Heart left ventricle (tissue), 16 donors: ENCODE measurements at regions not wholly inside any gene's neighbourhood (a gene's known extent, or its start where the extent isn't known, plus 50 kb on each side); places are given as distances from the start of the nearest gene placed in this dataset.
A peak's percentile ranks its signal among the peaks of the same experiment; 100 is the strongest.

Experiments used
- ATAC-seq, 4 donors: fragments of 200-7000 bp; cut with Tn5 transposase; one replicate each; pipeline ENCODE4 v1.9.1; 2020 to 2022; ENCODE audit warnings: moderate library complexity in 4 of 4, mild to moderate bottlenecking in 3 of 4, moderate number of reproducible peaks in 1 of 4
- DNase-seq, 5 donors: peaks; one replicate each; pipeline ENCODE4 v3.0.0-alpha.2; 2020
- H3K27ac ChIP-seq, 12 donors: fragments of 200-600 bp; sonication (generic) in 4 of 12; one replicate each; pipeline versions ENCODE4 v1.5.0 to v1.8.0; 2016 to 2022; ENCODE audit warnings: mild to moderate bottlenecking in 2 of 12
- H3K27me3 ChIP-seq, 9 donors: fragments of 200-600 bp; sonication (generic) in 2 of 9; one replicate each; pipeline versions ENCODE4 v1.5.1 to v1.8.0; 2016 to 2022; ENCODE audit warnings: mild to moderate bottlenecking in 3 of 9
- H3K36me3 ChIP-seq, 9 donors: fragments of 200-600 bp; sonication (generic) in 2 of 9; one replicate each; pipeline versions ENCODE4 v1.5.0 to v1.8.0; 2018 to 2022; ENCODE audit warnings: mild to moderate bottlenecking in 2 of 9
- H3K4me1 ChIP-seq, 12 donors: fragments of 200-600 bp; sonication (generic) in 4 of 12; one replicate each; pipeline versions ENCODE4 v1.5.0 to v1.8.0; 2016 to 2022; ENCODE audit warnings: mild to moderate bottlenecking in 3 of 12
- H3K4me3 ChIP-seq, 12 donors: fragments of 200-600 bp; sonication (generic) in 4 of 12; one replicate each; pipeline versions ENCODE4 v1.5.0 to v1.8.0; 2017 to 2022; ENCODE audit warnings: mild to moderate bottlenecking in 9 of 12, moderate library complexity in 4 of 12
- H3K9me3 ChIP-seq, 12 donors: fragments of 200-600 bp; sonication (generic) in 4 of 12; one replicate each; pipeline versions ENCODE4 v1.5.0 to v1.8.0; 2016 to 2022; ENCODE audit warnings: mild to moderate bottlenecking in 1 of 12
- CTCF ChIP-seq, 12 donors: fragments of 200-600 bp; sonication (generic) in 4 of 12; IDR thresholded peaks; one replicate each; pipeline versions ENCODE4 v1.5.0 to v1.8.0; 2018 to 2022; ENCODE audit warnings: antibody characterized with exemption in 12 of 12, mild to moderate bottlenecking in 5 of 12
- POLR2A ChIP-seq, 2 donors: fragments of 450-650 bp; IDR thresholded peaks; one replicate each; pipeline ENCODE4 v1.6.1; 2017; ENCODE audit warnings: antibody characterized with exemption in 2 of 2, mild to moderate bottlenecking in 2 of 2, moderate library complexity in 2 of 2
- WGBS, 4 donors: extraction: QIAGEN DNeasy Blood & Tissue Kit in 2 of 4; methylation state at CpG; one replicate each; pipeline versions ENCODE4 v1.1.5 to v1.1.7; 2013 to 2018; 5-methylcytosine and 5-hydroxymethylcytosine counted together
- intact Hi-C, 10 donors: fragments of 100-400 bp; cut with DNase I; formaldehyde crosslinking; loops; one replicate each; pipeline versions ENCODE4 v1.11.1 to v1.14.2; 2022
- donor health status: ischemic (EF 13 %, LVEDD 7.1; RV severe dilation, severe dysfunction).
- donor health status: healthy with polysubstance abuse.
- donor health status: DM: no; HTN: yes; CAD: no.
- donor health status: DM: no; HTN: no; CAD: no.
- donor health status: ischemic (EF 25% LVEDD 6.9; RV normal size, moderate dysfunction).
- donor health status: ischemic (EF 25% LVEDD 5.7; RV mildly dilated, moderate dysfunction).
- donor health status: healthy.
- donor health status: DM: yes; HTN: yes; CAD: no.
- donor health status: ischemic (EF 35%, LVEDD 5.7; RV mildly dilated, moderate dysfunction).
- donor health status: nonischemic (EF 11% LVEDD 7.7; RV severe dilation, severe dysfunction).
- donor health status: DM: yes; HTN: yes; CAD: no.
- donor health status: PGD.
- donor health status: ischemic (EF 29% LVEDD 5.4; RV normal size, mild dysfunction).
- donor health status: nonischemic (EF 23%, LVEDD 6.1; RV moderate dilation, normal function).

DNA sequence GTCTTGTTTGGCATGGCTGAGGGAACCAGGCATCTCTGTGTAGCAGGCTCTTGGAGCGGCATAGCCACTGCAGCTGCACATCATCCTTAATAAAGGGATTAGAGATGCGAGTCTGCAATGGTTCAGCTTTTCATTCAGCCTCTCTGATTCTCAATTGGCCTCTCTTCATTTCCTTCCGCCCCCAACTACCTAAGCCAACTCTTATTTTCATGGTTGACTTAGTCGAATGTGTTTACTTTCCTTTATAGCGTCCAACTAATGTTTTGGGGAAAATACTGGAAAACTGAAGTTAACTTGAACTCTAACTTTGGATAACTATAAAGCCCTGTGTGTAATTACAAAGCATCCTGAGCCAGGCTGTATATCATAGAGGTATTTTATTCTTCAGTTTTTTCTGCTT lies 202.2 kb upstream of the KIAA1217 start:
- Histone ChIP-seq H3K4me1 (peaks cover 0 to 23% (median 10%) of the 10 kb centered on the region in 12 donors), H3K36me3 (no peaks in the 10 kb centered on the region), H3K9me3 (no peaks in the 10 kb centered on the region), H3K27me3 (no peaks in the 10 kb centered on the region), H3K27ac (no peak overlapping the region), H3K4me3 (no peak overlapping the region)
- DNase-seq (no peak), ATAC-seq (no peak)
- WGBS, 4 donors, result 92 to 96% (median 95%) methylated on average over 5 of the region's 5 CpGs
- intact Hi-C loops, result loop anchor here in 1 of 10 donors (5.0 kb wide), 1 partner anchor 111 kb away; no protein-coding TSS in a partner anchor
- no peak for TF ChIP-seq CTCF (IDR thresholded peaks at IDR 0.05)

GRCh38 chr10:24007359-24007758 lies 201.6 kb upstream of the KIAA1217 start:
- TF ChIP-seq POLR2A (IDR thresholded peaks at IDR 0.05) (no peak), CTCF (IDR thresholded peaks at IDR 0.05) (no peak)
- intact Hi-C loops, result loop anchor here in 1 of 10 donors (5.0 kb wide), 1 partner anchor 110 kb away; no protein-coding TSS in a partner anchor
- 58 to 65% (median 63%) methylated on average over 3 of the region's 3 CpGs for WGBS, 4 donors
- H3K9me3 ChIP-seq, result no peaks in the 10 kb centered on the region
- ATAC-seq (peak in 3 of 4 donors; percentile 5 to 55 (median 46)), DNase-seq (no peak)
- H3K27me3 ChIP-seq, result no peaks in the 10 kb centered on the region
- H3K27ac ChIP-seq, result peak overlapping the region in 1 of 12 donors; percentile 66
- no peak overlapping the region for H3K4me3 ChIP-seq
- H3K36me3 ChIP-seq, result no peaks in the 10 kb centered on the region
- H3K4me1 ChIP-seq, result peaks cover 0 to 23% (median 10%) of the 10 kb centered on the region in 12 donors

- WGBS, 4 donors, result 29 to 40% (median 35%) methylated on average over 13 of the region's 13 CpGs
- Histone ChIP-seq H3K36me3 (no peaks in the 10 kb centered on the region), H3K4me1 (peaks cover 0 to 23% (median 10%) of the 10 kb centered on the region in 12 donors), H3K9me3 (no peaks in the 10 kb centered on the region), H3K27me3 (no peaks in the 10 kb centered on the region), H3K27ac (peak overlapping the region in 10 of 12 donors; percentile 9 to 79 (median 58)), H3K4me3 (peak overlapping the region in 3 of 12 donors; percentile 8 to 18 (median 10))
- TF ChIP-seq POLR2A (IDR thresholded peaks at IDR 0.05), result no peak
- TF ChIP-seq CTCF (IDR thresholded peaks at IDR 0.05), result no peak
- peak; percentile 84 to 94 (median 94) for ATAC-seq
- intact Hi-C loops, result loop anchor here in 1 of 10 donors (5.0 kb wide), 1 partner anchor 109 kb away; no protein-coding TSS in a partner anchor
- peak in 3 of 5 donors; percentile 14 to 25 (median 23) for DNase-seq
Observed at GRCh38 chr10:24008164-24009091, 200.5 kb upstream of the KIAA1217 start.

DNA sequence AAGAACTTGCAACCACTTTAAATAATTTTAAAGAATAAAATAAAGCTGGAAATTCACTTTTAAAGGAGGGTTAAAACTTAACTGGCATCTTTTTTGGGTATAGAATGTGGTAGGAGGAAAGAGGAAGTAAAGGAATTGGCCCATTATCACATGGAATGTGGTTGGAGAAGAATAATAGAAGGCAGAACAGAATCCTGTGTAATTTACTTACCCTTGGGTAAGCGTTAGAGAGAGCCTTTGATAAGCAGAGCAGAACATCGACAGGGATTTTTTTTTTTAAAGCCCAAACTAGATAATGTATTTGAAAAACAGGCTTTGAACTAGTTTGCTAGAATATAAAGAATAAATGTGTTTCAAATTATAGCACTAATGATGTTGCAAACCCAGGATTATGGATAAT lies 199.8 kb upstream of the KIAA1217 start:
- Histone ChIP-seq H3K27me3 (no peaks in the 10 kb centered on the region), H3K36me3 (no peaks in the 10 kb centered on the region), H3K4me1 (peaks cover 0 to 23% (median 10%) of the 10 kb centered on the region in 12 donors), H3K4me3 (peak overlapping the region in 3 of 12 donors; percentile 8 to 18 (median 10)), H3K27ac (peak overlapping the region in 8 of 12 donors; percentile 33 to 79 (median 61)), H3K9me3 (no peaks in the 10 kb centered on the region)
- TF ChIP-seq CTCF (IDR thresholded peaks at IDR 0.05) (no peak), POLR2A (IDR thresholded peaks at IDR 0.05) (no peak)
- intact Hi-C loops, result loop anchor here in 1 of 10 donors (5.0 kb wide), 1 partner anchor 108 kb away; no protein-coding TSS in a partner anchor
- peak in 1 of 4 donors; percentile 4 for ATAC-seq
- WGBS, 4 donors, result 29 to 36% (median 36%) methylated on average over 2 of the region's 2 CpGs
- no peak for DNase-seq
